ENCODE measurements at regions not wholly inside any gene's neighbourhood (a gene's known extent, or its start where the extent isn't known, plus 50 kb on each side); places are given as distances from the start of the nearest gene placed in this dataset.

DNA sequence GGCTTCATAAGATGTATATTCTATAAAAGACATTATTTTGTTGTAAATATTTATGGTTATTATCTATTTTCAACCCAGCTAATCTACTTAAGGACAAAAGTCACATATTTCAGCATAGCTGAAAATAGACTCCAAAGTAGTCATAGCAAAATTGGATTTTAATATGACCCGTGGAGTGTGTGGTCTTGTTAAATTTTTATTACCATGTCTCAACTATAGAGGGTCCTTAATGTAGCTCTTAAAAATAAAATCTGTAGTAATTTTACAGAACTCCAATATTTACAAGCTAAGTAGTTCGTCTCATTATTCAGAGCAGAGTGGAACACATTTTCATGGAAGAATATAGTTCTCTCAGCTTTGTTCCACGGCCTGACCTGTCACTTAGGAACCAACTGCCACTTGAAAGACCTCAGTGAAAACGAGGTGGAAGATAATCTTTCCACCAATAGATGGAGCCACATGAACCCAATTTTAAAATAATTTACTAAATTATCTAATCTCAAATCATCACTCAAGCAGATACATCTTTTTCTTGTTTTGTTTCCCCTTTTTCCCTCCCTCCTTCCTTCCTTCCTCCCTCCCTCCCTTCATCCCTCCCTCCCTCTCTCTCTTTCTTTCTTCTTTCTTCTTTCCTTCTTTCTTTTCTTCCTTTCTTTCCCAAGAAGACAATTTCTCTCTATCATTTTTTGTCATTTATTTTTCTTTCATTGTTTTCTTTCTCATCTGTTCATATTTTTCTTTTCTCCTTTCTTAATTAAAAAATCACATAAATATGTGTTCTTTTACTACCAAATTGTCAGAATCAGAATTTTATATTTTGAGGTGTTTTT, 97.2 kb downstream of the CLDN1 start:
- peak in 1 of 5 donors; percentile 6 for DNase-seq
- Mint-ChIP-seq H3K4me1 (no peaks in the 10 kb centered on the region), H3K27me3 (peaks cover 4 to 7% of the 10 kb centered on the region in 2 donors), H3K9me3 (peaks cover 0 to 11% (median 0%) of the 10 kb centered on the region in 5 donors), H3K4me3 (no peak overlapping the region), H3K27ac (no peak overlapping the region), H3K36me3 (peaks cover 0 to 4% (median 0%) of the 10 kb centered on the region in 3 donors)
- Histone ChIP-seq H3K4me3 (ENCODE audit: low read length) (no peak overlapping the region), H3K4me1 (ENCODE audit: insufficient read depth, low read length) (no peaks in the 10 kb centered on the region), H3K9me3 (ENCODE audit: low read length) (no peaks in the 10 kb centered on the region), H3K27me3 (ENCODE audit: insufficient read depth, low read length, poor library complexity, severe bottlenecking) (no peaks in the 10 kb centered on the region), H3K36me3 (ENCODE audit: insufficient read depth, low read length) (no peaks in the 10 kb centered on the region), H3K27ac (ENCODE audit: low read depth, low read length) (no peak overlapping the region)
- CTCF ChIA-PET: no interaction called here
- POLR2A ChIA-PET: no interaction called here

DNA sequence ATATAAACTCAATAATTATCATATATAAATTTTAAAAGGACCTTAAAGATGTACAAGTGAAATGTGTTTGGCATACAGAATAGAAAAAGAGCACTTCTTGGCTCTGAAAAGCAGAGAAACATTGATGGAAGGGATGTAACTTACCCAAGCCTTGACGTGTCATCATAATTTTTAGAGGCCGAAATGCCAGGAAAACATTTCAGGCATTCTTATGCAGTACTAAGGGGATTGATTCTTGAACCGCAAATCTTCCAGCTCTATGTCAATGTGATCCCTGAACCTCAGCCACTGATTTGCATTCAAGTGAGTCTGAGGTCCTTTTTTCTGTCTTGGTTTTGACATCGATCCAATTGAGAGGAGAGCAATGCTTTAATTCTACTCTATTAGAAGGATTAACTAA, 97.8 kb downstream of the CLDN1 start:
- POLR2A ChIA-PET: no interaction called here
- H3K4me1 Mint-ChIP-seq: no peaks in the 10 kb centered on the region
- no peak for DNase-seq
- CTCF ChIA-PET: no interaction called here
- H3K27me3 Mint-ChIP-seq: peaks cover 4 to 7% of the 10 kb centered on the region in 2 donors
- no peak overlapping the region for H3K27ac Mint-ChIP-seq
- peaks cover 0 to 11% (median 0%) of the 10 kb centered on the region in 5 donors for H3K9me3 Mint-ChIP-seq
- peaks cover 0 to 4% (median 0%) of the 10 kb centered on the region in 3 donors for H3K36me3 Mint-ChIP-seq
- Histone ChIP-seq H3K27me3 (ENCODE audit: insufficient read depth, low read length, poor library complexity, severe bottlenecking) (no peaks in the 10 kb centered on the region), H3K27ac (ENCODE audit: low read depth, low read length) (no peak overlapping the region), H3K9me3 (ENCODE audit: low read length) (no peaks in the 10 kb centered on the region), H3K36me3 (ENCODE audit: insufficient read depth, low read length) (no peaks in the 10 kb centered on the region), H3K4me3 (ENCODE audit: low read length) (no peak overlapping the region), H3K4me1 (ENCODE audit: insufficient read depth, low read length) (no peaks in the 10 kb centered on the region)
- no peak overlapping the region for H3K4me3 Mint-ChIP-seq

DNA sequence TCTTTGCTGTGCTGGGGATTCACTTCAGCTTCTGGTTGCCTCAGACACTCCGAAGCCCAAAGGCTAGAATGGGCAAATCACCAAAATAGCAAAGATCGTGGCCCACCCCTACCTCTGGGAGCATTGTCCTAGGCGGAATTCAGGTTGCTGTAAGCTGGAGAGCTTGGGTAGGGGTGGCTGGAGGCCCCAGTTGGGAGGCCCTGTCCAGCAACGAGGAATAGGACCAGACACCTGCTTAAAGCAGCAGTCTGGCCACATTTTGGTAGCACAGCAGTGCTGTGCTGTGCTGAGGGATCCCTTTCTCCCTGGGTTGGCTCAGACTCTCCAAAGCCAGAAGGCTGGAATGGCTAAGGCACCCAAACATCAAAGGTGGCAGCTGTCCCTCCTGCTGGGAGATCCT, 99.3 kb downstream of the CLDN1 start:
- DNase-seq: no peak
- H3K9me3 ChIP-seq (ENCODE audit: low read length): no peaks in the 10 kb centered on the region
- H3K27me3 ChIP-seq (ENCODE audit: insufficient read depth, low read length, poor library complexity, severe bottlenecking): no peaks in the 10 kb centered on the region
- POLR2A ChIA-PET: no interaction called here
- Mint-ChIP-seq H3K27ac (no peak overlapping the region), H3K36me3 (peaks cover 0 to 4% (median 0%) of the 10 kb centered on the region in 3 donors), H3K4me1 (no peaks in the 10 kb centered on the region), H3K27me3 (peaks cover 3 to 4% of the 10 kb centered on the region in 2 donors), H3K4me3 (no peak overlapping the region), H3K9me3 (peaks cover 0 to 11% (median 0%) of the 10 kb centered on the region in 5 donors)
- CTCF ChIA-PET: interaction anchor here (1.2 kb wide), 1 partner anchor 14 kb away, joined by 3 read pairs; no protein-coding TSS in a partner anchor
- H3K27ac ChIP-seq (ENCODE audit: low read depth, low read length): no peak overlapping the region
- H3K4me1 ChIP-seq (ENCODE audit: insufficient read depth, low read length): no peaks in the 10 kb centered on the region
- no peaks in the 10 kb centered on the region for H3K36me3 ChIP-seq (ENCODE audit: insufficient read depth, low read length)
- no peak overlapping the region for H3K4me3 ChIP-seq (ENCODE audit: low read length)

DNA sequence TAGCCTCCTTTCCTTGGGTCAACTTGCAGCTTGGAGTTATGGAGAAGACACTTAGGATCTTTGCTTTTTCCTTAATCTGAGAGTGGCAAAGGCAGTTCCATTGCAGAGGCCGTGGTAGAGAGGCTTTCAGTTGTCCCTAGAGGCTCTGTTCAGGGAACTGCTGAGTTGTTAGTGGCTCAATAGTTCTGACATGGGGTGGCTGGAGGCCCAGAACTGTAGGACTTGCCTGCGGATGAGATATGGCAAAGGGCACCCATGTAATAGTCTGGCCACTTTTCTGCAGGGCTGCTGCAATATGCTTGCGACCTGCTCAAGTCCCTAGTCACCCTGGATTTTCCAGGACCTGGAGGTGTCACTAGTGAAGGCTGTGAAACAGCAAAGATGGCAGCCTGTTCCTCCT, 99.9 kb downstream of the CLDN1 start:
- peaks cover 0 to 11% (median 0%) of the 10 kb centered on the region in 5 donors for H3K9me3 Mint-ChIP-seq
- Histone ChIP-seq H3K4me1 (ENCODE audit: insufficient read depth, low read length) (no peaks in the 10 kb centered on the region), H3K4me3 (ENCODE audit: low read length) (no peak overlapping the region), H3K9me3 (ENCODE audit: low read length) (no peaks in the 10 kb centered on the region), H3K36me3 (ENCODE audit: insufficient read depth, low read length) (no peaks in the 10 kb centered on the region), H3K27me3 (ENCODE audit: insufficient read depth, low read length, poor library complexity, severe bottlenecking) (no peaks in the 10 kb centered on the region), H3K27ac (ENCODE audit: low read depth, low read length) (no peak overlapping the region)
- H3K4me3 Mint-ChIP-seq: no peak overlapping the region
- H3K27ac Mint-ChIP-seq: no peak overlapping the region
- H3K27me3 Mint-ChIP-seq: peaks cover 3 to 4% of the 10 kb centered on the region in 2 donors
- H3K4me1 Mint-ChIP-seq: no peaks in the 10 kb centered on the region
- peaks cover 0 to 4% (median 0%) of the 10 kb centered on the region in 3 donors for H3K36me3 Mint-ChIP-seq
- ChIA-PET CTCF (no interaction called here), POLR2A (no interaction called here)
- no peak for DNase-seq

DNA sequence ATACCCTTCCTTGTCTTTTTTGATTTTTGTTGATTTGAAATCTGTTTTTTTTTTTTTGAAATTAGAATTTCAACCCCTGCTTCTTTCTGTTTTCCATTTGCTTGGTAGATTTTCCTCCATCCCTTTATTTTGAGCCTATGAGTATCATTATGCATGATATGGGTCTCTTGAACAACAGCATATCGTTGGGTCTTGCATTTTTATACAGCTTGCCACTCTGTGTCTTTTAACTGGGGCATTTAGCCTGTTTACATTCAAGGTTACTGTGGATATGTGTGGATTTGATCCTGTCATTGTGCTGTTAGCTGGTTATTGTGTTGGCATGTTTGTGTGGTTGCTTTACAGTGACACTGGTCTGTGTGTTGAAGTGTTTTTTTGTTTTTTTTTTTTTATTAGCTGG, 99.7 kb upstream of the P3H2 start:
- H3K27ac Mint-ChIP-seq: no peak overlapping the region
- H3K36me3 Mint-ChIP-seq: peaks cover 0 to 4% (median 0%) of the 10 kb centered on the region in 3 donors
- H3K4me3 Mint-ChIP-seq: no peak overlapping the region
- H3K9me3 ChIP-seq (ENCODE audit: low read length): no peaks in the 10 kb centered on the region
- H3K4me3 ChIP-seq (ENCODE audit: low read length): no peak overlapping the region
- no peak for DNase-seq
- no peak overlapping the region for H3K27ac ChIP-seq (ENCODE audit: low read depth, low read length)
- ChIA-PET CTCF (no interaction called here), POLR2A (no interaction called here)
- H3K27me3 Mint-ChIP-seq: peaks cover 0 to 2% of the 10 kb centered on the region in 2 donors
- no peaks in the 10 kb centered on the region for H3K4me1 ChIP-seq (ENCODE audit: insufficient read depth, low read length)
- H3K36me3 ChIP-seq (ENCODE audit: insufficient read depth, low read length): no peaks in the 10 kb centered on the region
- H3K27me3 ChIP-seq (ENCODE audit: insufficient read depth, low read length, poor library complexity, severe bottlenecking): no peaks in the 10 kb centered on the region
- no peaks in the 10 kb centered on the region for H3K4me1 Mint-ChIP-seq
- H3K9me3 Mint-ChIP-seq: peaks cover 0 to 11% (median 0%) of the 10 kb centered on the region in 5 donors

DNA sequence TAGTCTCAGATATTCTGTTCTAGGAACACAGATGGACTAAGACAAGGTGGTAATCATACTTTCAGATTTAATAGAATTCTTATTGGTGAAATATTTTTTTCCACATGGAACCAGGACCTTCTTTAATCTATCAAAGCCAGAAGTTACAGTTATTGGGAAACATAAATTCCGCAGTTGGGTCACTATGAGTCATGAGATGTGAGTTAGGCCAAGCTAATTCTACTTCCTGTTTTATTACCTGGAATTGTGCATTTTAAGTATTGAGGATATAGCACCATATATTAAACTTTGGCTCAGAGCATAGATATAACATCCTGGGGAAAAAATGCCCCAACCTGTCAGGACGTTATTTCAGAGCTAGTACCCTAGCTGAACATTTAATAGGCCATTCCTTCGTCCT, 96.4 kb upstream of the P3H2 start:
- Histone ChIP-seq H3K36me3 (ENCODE audit: insufficient read depth, low read length) (no peaks in the 10 kb centered on the region), H3K27ac (ENCODE audit: low read depth, low read length) (no peak overlapping the region), H3K4me1 (ENCODE audit: insufficient read depth, low read length) (no peaks in the 10 kb centered on the region), H3K27me3 (ENCODE audit: insufficient read depth, low read length, poor library complexity, severe bottlenecking) (no peaks in the 10 kb centered on the region), H3K4me3 (ENCODE audit: low read length) (no peak overlapping the region), H3K9me3 (ENCODE audit: low read length) (no peaks in the 10 kb centered on the region)
- Mint-ChIP-seq H3K4me1 (no peaks in the 10 kb centered on the region), H3K27ac (no peak overlapping the region), H3K4me3 (no peak overlapping the region), H3K36me3 (peaks cover 0 to 4% (median 0%) of the 10 kb centered on the region in 3 donors), H3K9me3 (peaks cover 0 to 11% (median 10%) of the 10 kb centered on the region in 5 donors), H3K27me3 (peaks cover 0 to 1% of the 10 kb centered on the region in 2 donors)
- ChIA-PET CTCF (no interaction called here), POLR2A (no interaction called here)
- DNase-seq: no peak

DNA sequence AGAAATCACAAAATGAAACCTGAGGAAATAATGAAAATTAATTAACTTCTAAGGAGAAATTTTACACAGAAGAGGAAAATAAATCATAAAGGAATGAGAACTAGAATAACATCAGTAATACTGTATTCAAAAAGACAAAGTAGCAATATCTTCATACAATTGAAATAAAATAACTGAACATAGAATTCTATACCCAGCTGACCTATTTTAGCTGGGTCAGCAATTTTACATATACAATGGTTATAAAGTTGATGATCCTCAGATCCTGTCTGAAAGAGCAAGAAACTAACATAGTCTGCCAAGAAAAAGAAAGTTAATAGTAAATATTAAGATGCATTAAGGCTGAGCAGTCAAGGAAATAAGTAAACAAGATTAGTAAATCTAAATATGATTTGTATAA, 93.0 kb upstream of the P3H2 start:
- H3K36me3 Mint-ChIP-seq: no peaks in the 10 kb centered on the region
- Histone ChIP-seq H3K36me3 (ENCODE audit: insufficient read depth, low read length) (no peaks in the 10 kb centered on the region), H3K4me3 (ENCODE audit: low read length) (no peak overlapping the region), H3K9me3 (ENCODE audit: low read length) (no peaks in the 10 kb centered on the region), H3K27ac (ENCODE audit: low read depth, low read length) (no peak overlapping the region), H3K4me1 (ENCODE audit: insufficient read depth, low read length) (no peaks in the 10 kb centered on the region), H3K27me3 (ENCODE audit: insufficient read depth, low read length, poor library complexity, severe bottlenecking) (no peaks in the 10 kb centered on the region)
- DNase-seq: no peak
- POLR2A ChIA-PET: no interaction called here
- CTCF ChIA-PET: no interaction called here
- H3K4me1 Mint-ChIP-seq: peaks cover 2 to 5% (median 4%) of the 10 kb centered on the region in 3 donors
- peaks cover 0 to 11% (median 2%) of the 10 kb centered on the region in 5 donors for H3K9me3 Mint-ChIP-seq
- H3K27ac Mint-ChIP-seq: no peak overlapping the region
- no peaks in the 10 kb centered on the region for H3K27me3 Mint-ChIP-seq
- no peak overlapping the region for H3K4me3 Mint-ChIP-seq

DNA sequence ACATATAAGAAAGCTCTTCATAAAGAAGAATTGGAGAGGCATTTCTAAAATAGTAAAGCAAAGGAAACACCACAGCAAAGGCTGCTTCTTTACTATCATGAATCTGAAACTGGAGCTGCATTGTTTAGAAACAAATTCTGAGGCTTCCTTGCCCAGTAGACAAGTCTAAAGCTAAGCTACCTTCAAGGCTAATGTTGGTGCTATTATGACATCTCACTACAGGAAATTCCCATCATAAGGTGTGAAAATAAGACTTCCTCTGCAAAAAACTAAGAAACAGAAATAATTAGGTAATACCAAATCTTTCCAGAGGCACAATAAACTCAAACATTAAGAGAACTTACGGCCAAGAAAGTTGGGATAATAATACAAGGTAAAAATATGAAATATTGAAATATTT, 89.9 kb upstream of the P3H2 start:
- no peaks in the 10 kb centered on the region for H3K9me3 ChIP-seq (ENCODE audit: low read length)
- peaks cover 2 to 5% (median 4%) of the 10 kb centered on the region in 3 donors for H3K4me1 Mint-ChIP-seq
- no peak overlapping the region for H3K27ac Mint-ChIP-seq
- H3K36me3 ChIP-seq (ENCODE audit: insufficient read depth, low read length): no peaks in the 10 kb centered on the region
- H3K4me3 Mint-ChIP-seq: peak overlapping the region in 1 of 7 donors; percentile 37
- peaks cover 0 to 7% of the 10 kb centered on the region in 2 donors for H3K27me3 Mint-ChIP-seq
- peaks cover 0 to 1% (median 0%) of the 10 kb centered on the region in 3 donors for H3K36me3 Mint-ChIP-seq
- POLR2A ChIA-PET: no interaction called here
- H3K27ac ChIP-seq (ENCODE audit: low read depth, low read length): no peak overlapping the region
- peaks cover 0 to 11% (median 2%) of the 10 kb centered on the region in 5 donors for H3K9me3 Mint-ChIP-seq
- no peak for DNase-seq
- H3K27me3 ChIP-seq (ENCODE audit: insufficient read depth, low read length, poor library complexity, severe bottlenecking): no peaks in the 10 kb centered on the region
- no peaks in the 10 kb centered on the region for H3K4me1 ChIP-seq (ENCODE audit: insufficient read depth, low read length)
- CTCF ChIA-PET: no interaction called here
- no peak overlapping the region for H3K4me3 ChIP-seq (ENCODE audit: low read length)
